Right lobe of liver (tissue), 6 donors: ENCODE measurements at regions not wholly inside any gene's neighbourhood (a gene's known extent, or its start where the extent isn't known, plus 50 kb on each side); places are given as distances from the start of the nearest gene placed in this dataset.

Experiments
- ATAC-seq, 4 donors: fragments of 200-7000 bp; cut with Tn5 transposase; one replicate each; pipeline ENCODE4 v1.9.1; 2020; ENCODE audit warnings: mild to moderate bottlenecking in 4 of 4, moderate library complexity in 4 of 4
- DNase-seq, 3 donors: peaks; one replicate each; pipeline ENCODE4 v3.0.0-alpha.2; 2020
- H3K27ac ChIP-seq, 3 donors: fragments of 200-600 bp; one replicate each; pipeline ENCODE4 v1.8.0; 2022
- H3K27me3 ChIP-seq, 2 donors: fragments of 200-600 bp; one replicate each; pipeline ENCODE4 v1.8.0; 2022
- H3K36me3 ChIP-seq, 4 donors: fragments of 200-600 bp; sonication (generic) in 1 of 4; one replicate each; pipeline versions ENCODE4 v1.5.1 to v1.8.0; 2017 to 2022; ENCODE audit warnings: control low read depth in 1 of 4
- H3K4me1 ChIP-seq, 4 donors: fragments of 200-600 bp; sonication (generic) in 1 of 4; one replicate each; pipeline versions ENCODE4 v1.5.1 to v1.8.0; 2017 to 2022; ENCODE audit warnings: control low read depth in 1 of 4
- H3K4me3 ChIP-seq, 3 donors: fragments of 200-600 bp; one replicate each; pipeline ENCODE4 v1.8.0; 2022
- H3K9me3 ChIP-seq, 4 donors: fragments of 200-600 bp; sonication (generic) in 1 of 4; one replicate each; pipeline versions ENCODE4 v1.5.1 to v1.8.0; 2017 to 2022; ENCODE audit warnings: control low read depth in 1 of 4
- POLR2A ChIP-seq: fragments of 450-650 bp; IDR thresholded peaks from one replicate; pipeline ENCODE4 v1.6.1; 2017; ENCODE audit warnings: antibody characterized with exemption, mild to moderate bottlenecking
- WGBS: methylation state at CpG from one replicate; pipeline ENCODE4 v1.1.6; 2018; ENCODE audit warnings: low coverage, low lambda C conversion rate; ENCODE audit not compliant: insufficient coverage; ENCODE audit errors: missing lambda C conversion rate; 5-methylcytosine and 5-hydroxymethylcytosine counted together
- intact Hi-C, 2 donors: fragments of 100-400 bp; cut with DNase I; formaldehyde crosslinking; loops; one replicate each; pipeline versions ENCODE4 v1.11.2 to v1.14.1; 2022
- TF ChIP-seq, protein P1 (sequence below), 4 donors: fragments of 200-600 bp in 3 of 4; fragments of 450-650 bp in 1 of 4; IDR thresholded peaks; one replicate each; pipeline versions ENCODE4 v1.5.1 to v1.8.0; 2016 to 2022; ENCODE audit warnings: antibody characterized with exemption in 4 of 4, mild to moderate bottlenecking in 2 of 4
- donor health status: DM: no; HTN: yes; CAD: no.
- donor health status: DM: no; HTN: no; CAD: no.
- donor health status: DM: no; HTN: no; CAD: no.
- donor health status: DM: no; HTN: yes; CAD: no.
- donor health status: DM: no; HTN: yes; CAD: no.

- Histone ChIP-seq H3K4me1 (no peaks in the 10 kb centered on the region), H3K9me3 (no peaks in the 10 kb centered on the region), H3K27ac (no peak overlapping the region), H3K36me3 (no peaks in the 10 kb centered on the region), H3K27me3 (no peaks in the 10 kb centered on the region), H3K4me3 (no peak overlapping the region)
- intact Hi-C loops: no loop called here
- ATAC-seq (no peak), DNase-seq (no peak)
- TF ChIP-seq POLR2A: no peak
- TF ChIP-seq, protein P1, sequence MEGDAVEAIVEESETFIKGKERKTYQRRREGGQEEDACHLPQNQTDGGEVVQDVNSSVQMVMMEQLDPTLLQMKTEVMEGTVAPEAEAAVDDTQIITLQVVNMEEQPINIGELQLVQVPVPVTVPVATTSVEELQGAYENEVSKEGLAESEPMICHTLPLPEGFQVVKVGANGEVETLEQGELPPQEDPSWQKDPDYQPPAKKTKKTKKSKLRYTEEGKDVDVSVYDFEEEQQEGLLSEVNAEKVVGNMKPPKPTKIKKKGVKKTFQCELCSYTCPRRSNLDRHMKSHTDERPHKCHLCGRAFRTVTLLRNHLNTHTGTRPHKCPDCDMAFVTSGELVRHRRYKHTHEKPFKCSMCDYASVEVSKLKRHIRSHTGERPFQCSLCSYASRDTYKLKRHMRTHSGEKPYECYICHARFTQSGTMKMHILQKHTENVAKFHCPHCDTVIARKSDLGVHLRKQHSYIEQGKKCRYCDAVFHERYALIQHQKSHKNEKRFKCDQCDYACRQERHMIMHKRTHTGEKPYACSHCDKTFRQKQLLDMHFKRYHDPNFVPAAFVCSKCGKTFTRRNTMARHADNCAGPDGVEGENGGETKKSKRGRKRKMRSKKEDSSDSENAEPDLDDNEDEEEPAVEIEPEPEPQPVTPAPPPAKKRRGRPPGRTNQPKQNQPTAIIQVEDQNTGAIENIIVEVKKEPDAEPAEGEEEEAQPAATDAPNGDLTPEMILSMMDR (IDR thresholded peaks at IDR 0.05): no peak
- 39% methylated on average over 11 of the region's 11 CpGs for WGBS
These were observed 447.0 kb upstream of the SMIM21 start for GRCh38 chr18:75874401-75875089.

DNA sequence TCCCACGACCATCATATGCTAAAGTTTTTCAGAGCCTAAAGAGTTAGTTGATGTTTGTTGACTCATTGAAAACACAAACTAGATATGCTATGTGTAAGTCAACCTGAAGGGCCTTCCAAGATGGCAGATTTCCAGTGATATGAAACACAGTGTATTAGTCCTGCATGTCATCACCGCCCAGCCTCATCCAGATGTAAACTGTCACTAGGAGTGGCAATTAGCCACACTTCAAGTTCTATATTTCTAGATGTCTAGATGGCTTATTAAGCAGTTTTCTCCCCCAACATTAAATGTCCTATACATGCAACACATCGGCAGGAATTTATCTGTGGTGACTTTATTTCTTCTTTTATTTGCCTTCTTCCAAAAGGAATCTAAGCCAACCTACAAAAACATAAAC, 444.1 kb upstream of the SMIM21 start:
- ATAC-seq (no peak), DNase-seq (no peak)
- Histone ChIP-seq H3K4me3 (no peak overlapping the region), H3K36me3 (no peaks in the 10 kb centered on the region), H3K27ac (no peak overlapping the region), H3K27me3 (no peaks in the 10 kb centered on the region), H3K4me1 (no peaks in the 10 kb centered on the region), H3K9me3 (no peaks in the 10 kb centered on the region)
- 43% methylated on average over 2 of the region's 3 CpGs for WGBS
- intact Hi-C loops: no loop called here
- TF ChIP-seq, protein P1 (IDR thresholded peaks at IDR 0.05): no peak
- TF ChIP-seq POLR2A: no peak

DNA sequence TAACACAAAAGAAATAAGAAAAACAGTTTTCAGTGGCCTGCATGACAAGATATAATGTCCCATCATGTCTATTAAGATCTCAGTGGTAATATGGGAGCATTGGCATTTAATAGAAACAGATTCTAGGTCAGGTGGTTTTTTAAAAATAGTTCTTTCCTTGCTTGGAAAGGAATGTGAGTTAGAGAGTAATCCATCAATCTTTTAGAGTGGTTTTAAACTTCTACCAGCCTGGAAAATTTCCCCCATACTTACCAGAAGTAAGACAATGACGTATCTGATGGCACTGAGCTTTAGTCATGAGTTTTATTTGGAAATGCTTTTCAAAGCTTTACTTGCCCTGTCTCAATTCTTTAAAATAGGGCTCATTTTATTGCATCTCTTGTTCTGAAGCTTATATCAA, 441.7 kb upstream of the SMIM21 start:
- Histone ChIP-seq H3K36me3 (no peaks in the 10 kb centered on the region), H3K9me3 (no peaks in the 10 kb centered on the region), H3K27ac (no peak overlapping the region), H3K27me3 (no peaks in the 10 kb centered on the region), H3K4me1 (no peaks in the 10 kb centered on the region), H3K4me3 (no peak overlapping the region)
- intact Hi-C loops: no loop called here
- DNase-seq (no peak), ATAC-seq (no peak)
- no peak for TF ChIP-seq POLR2A
- TF ChIP-seq, protein P1 (IDR thresholded peaks at IDR 0.05): no peak
- 15% methylated on average over 1 of the region's 1 CpG for WGBS

DNA sequence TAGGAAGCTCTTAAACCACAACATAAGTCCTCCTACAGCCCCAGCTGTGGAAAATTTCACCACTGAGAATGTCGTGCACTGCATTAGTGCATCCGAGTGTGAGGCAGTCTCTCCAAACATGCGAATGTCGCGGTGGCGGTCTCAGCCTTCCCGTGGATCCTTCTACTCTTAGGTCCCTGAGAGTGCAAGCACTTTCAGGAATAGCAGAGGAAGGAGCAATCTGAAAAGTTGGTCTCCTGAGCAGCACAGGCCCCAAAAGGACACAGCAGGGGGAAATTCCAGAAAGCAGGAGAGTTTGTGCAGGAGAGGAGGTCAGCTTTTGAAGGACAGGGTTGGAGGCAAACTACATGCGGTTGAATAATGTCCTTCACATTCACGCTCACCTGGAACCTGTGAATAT, 440.5 kb upstream of the SMIM21 start:
- WGBS: 68% methylated on average over 9 of the region's 9 CpGs
- Histone ChIP-seq H3K27me3 (no peaks in the 10 kb centered on the region), H3K4me3 (no peak overlapping the region), H3K9me3 (no peaks in the 10 kb centered on the region), H3K36me3 (no peaks in the 10 kb centered on the region), H3K27ac (no peak overlapping the region), H3K4me1 (no peaks in the 10 kb centered on the region)
- TF ChIP-seq, protein P1 (IDR thresholded peaks at IDR 0.05): no peak
- TF ChIP-seq POLR2A: no peak
- intact Hi-C loops: no loop called here
- ATAC-seq (no peak), DNase-seq (no peak)

DNA sequence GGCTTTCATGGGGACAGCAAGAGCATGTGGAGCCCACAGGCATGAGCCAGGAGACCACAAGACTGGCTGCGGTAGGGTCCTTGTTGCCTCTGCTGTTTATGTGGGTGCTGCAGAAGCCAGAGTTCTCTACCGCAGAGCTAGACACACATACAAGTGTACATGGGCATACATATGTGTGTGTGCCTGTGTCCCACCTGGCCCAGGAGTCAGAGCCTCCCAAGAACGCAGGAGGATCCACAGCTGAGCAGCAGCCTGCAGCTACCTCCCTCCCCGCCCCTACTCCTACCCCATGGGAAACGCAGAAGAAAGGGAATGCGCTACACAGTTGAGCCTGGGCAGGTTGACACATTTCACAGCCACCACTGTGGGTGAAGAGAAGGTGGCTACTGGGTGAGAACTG, 438.1 kb upstream of the SMIM21 start:
- Histone ChIP-seq H3K27ac (no peak overlapping the region), H3K36me3 (no peaks in the 10 kb centered on the region), H3K27me3 (no peaks in the 10 kb centered on the region), H3K4me3 (no peak overlapping the region), H3K9me3 (no peaks in the 10 kb centered on the region), H3K4me1 (no peaks in the 10 kb centered on the region)
- TF ChIP-seq, protein P1 (IDR thresholded peaks at IDR 0.05): no peak
- TF ChIP-seq POLR2A: no peak
- intact Hi-C loops: no loop called here
- no CpG with 5 or more reads among the region's 6 CpGs for WGBS
- no peak for ATAC-seq
- DNase-seq: no peak
